GM19452 (cell line): ENCODE measurements at regions not wholly inside any gene's neighbourhood (a gene's known extent, or its start where the extent isn't known, plus 50 kb on each side); places are given as distances from the start of the nearest gene placed in this dataset.

Experiments used
- ATAC-seq: cut with Tn5 transposase; IDR thresholded peaks from one replicate; pipeline ENCODE4 v1.9.1; 2021; ENCODE audit not compliant: unreplicated experiment

DNA sequence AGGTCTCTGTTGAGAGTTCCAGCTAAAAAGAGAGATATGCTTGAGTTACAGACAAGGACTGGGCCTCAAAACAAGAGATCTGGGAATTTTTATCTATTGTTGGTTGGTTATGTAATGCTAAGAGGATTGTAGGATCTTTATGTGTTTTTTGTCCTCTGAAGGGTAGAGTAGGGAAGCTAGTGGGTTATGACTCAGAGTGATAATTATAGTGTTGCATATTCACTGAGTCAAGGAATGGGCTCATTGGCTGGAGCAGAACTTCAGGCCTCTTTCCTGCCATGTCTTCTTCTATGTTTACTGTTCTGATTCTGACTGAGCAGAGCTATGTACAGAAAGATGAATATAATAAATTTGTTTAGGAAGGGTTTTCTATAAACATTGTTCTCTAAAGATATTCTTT is 66.1 kb upstream of the NOX3 start:
- no peak for ATAC-seq

GRCh38 chr6:155520078-155520477 is 64.4 kb upstream of the NOX3 start:
- ATAC-seq = no peak

DNA sequence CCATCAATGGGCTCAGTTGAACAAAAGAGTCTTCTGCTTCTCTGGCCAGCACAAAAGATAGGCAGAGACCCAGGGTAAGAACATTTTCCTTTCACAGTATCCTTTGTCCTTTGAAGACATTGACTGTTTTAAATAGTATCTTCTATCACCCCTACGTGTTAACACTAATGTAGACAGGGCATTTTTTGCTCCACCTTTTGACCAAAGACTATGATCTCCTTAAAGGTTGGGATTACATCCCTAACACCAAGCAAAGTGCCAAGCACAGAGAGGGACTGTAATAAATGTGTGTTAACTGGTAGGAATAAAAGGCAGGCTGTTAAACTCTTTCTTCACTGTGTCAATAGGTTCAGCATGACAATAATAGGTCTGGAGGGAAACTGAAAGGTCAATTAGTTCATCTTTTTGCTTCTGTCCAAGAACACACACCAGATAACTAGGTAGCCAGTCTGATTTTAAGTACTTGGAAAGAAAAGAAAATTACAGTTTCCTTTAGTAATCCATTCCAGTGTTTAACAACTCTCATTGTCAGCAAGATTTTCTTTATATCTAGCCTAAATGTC is 63.6 kb upstream of the NOX3 start:
- ATAC-seq = no peak

GRCh38 chr6:155517294-155517693 is 61.7 kb upstream of the NOX3 start:
- no peak for ATAC-seq

- no peak for ATAC-seq
These were observed 55.2 kb upstream of the NOX3 start for GRCh38 chr6:155510879-155511278.

DNA sequence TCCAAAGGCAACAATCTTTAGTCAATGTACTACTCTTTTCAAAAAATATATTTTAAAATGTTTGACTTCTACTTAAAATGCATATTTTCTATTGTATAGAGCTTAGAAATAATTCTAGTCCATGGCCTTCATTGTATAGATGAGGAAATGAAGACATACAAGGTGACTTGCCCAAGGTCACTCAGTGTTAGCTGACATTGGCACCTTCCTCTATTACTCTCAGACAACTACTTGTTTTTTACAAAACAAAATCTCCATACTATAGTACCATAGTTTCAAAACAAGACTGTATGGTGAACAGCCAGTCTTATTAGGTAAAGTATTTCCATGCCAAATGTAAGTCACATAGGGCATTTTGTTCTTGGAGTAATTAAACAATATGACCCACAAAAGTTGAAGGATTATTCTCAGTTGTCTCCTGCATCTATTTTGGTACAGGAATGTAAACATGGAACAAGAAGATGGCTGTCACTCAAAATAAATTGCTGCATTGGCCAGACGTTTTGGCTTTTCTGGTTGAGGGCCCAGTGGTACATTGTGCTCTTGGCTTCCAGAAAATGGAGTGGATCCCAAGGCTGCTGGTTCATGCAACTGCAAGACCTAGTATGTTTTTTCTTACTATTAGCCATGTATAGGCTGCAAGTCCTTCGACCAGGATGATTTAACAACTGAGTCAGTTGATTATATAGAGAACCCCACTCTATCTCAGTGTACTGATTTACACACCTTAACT is 54.3 kb upstream of the NOX3 start:
- ATAC-seq = no peak

- no peak for ATAC-seq
These were observed 50.0 kb upstream of the NOX3 start for GRCh38 chr6:155505608-155505989.
